ENCODE measurements at regions not wholly inside any gene's neighbourhood (a gene's known extent, or its start where the extent isn't known, plus 50 kb on each side); places are given as distances from the start of the nearest gene placed in this dataset.

- TF ChIP-seq CTCF (IDR thresholded peaks at IDR 0.05) (no peak), POLR2A (IDR thresholded peaks at IDR 0.05) (no peak)
Observed at GRCh38 chr6:119436583-119436982, 87.0 kb upstream of the MAN1A1 start.

Measured in lower leg skin (tissue), 3 donors.